IPS-20b (cell line): ENCODE measurements at regions not wholly inside any gene's neighbourhood (a gene's known extent, or its start where the extent isn't known, plus 50 kb on each side); places are given as distances from the start of the nearest gene placed in this dataset.

Experiments used
- H3K27ac ChIP-seq: one replicate; pipeline ENCODE4 v1.5.1; 2013; ENCODE audit warnings: low read length
- H3K27me3 ChIP-seq: 2 replicates; pipeline ENCODE4 v1.6.1; 2013; ENCODE audit warnings: mild to moderate bottlenecking, low read length, inconsistent platforms; ENCODE audit not compliant: insufficient read depth
- H3K36me3 ChIP-seq: 2 replicates; pipeline ENCODE4 v1.6.1; 2013; ENCODE audit warnings: low read depth, mild to moderate bottlenecking, inconsistent platforms, low read length, moderate library complexity; ENCODE audit not compliant: insufficient read depth
- H3K4me1 ChIP-seq: 2 replicates; pipeline ENCODE4 v1.6.1; 2013; ENCODE audit warnings: mild to moderate bottlenecking, control low read depth, inconsistent platforms, low read length, moderate library complexity; ENCODE audit not compliant: insufficient read depth
- H3K4me3 ChIP-seq: 2 replicates; pipeline ENCODE4 v1.5.1; 2013; ENCODE audit warnings: mild to moderate bottlenecking, low read length, inconsistent platforms
- H3K9ac ChIP-seq: 2 replicates; pipeline ENCODE4 v1.6.1; 2013; ENCODE audit warnings: low read depth, mild to moderate bottlenecking, inconsistent platforms, low read length, moderate library complexity
- H3K9me3 ChIP-seq: 2 replicates; pipeline ENCODE4 v1.6.1; 2013; ENCODE audit warnings: mild to moderate bottlenecking, low read depth, low read length, inconsistent platforms; ENCODE audit not compliant: insufficient read depth

GRCh38 chr5:126099077-126099476 lies 324.1 kb upstream of the GRAMD2B start:
- Histone ChIP-seq H3K9ac (no peak overlapping the region), H3K27ac (no peak overlapping the region), H3K9me3 (no peaks in the 10 kb centered on the region; the same call in 1 of the 2 replicates), H3K36me3 (no peaks in the 10 kb centered on the region), H3K4me3 (no peak overlapping the region), H3K4me1 (no peaks in the 10 kb centered on the region), H3K27me3 (no peaks in the 10 kb centered on the region)

DNA sequence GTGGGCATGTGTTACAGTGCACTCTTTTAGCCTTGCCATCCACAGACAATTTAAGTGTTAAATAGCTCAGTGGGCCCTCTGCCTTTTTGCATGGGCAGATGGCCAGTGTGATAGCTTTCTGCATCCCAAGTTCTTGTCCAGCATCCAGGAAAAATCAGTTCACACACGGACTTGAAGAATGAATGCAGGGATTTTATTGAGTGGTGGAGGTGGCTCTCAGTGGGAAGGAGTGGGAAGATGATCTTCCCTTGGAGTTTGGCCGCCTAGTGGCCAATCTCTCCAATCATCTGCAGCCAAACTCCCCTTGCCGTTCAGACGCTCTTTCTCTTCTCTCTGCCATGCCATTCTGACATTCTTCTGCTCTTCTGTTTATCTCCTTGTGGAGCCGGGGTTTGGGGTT lies 322.4 kb upstream of the GRAMD2B start:
- Histone ChIP-seq H3K4me1 (no peaks in the 10 kb centered on the region), H3K9ac (no peak overlapping the region), H3K27ac (no peak overlapping the region), H3K36me3 (no peaks in the 10 kb centered on the region), H3K9me3 (no peaks in the 10 kb centered on the region; the same call in 1 of the 2 replicates), H3K27me3 (no peaks in the 10 kb centered on the region), H3K4me3 (no peak overlapping the region)

GRCh38 chr5:126101901-126102300 lies 321.3 kb upstream of the GRAMD2B start:
- Histone ChIP-seq H3K27me3 (no peaks in the 10 kb centered on the region), H3K9me3 (no peaks in the 10 kb centered on the region; the same call in 1 of the 2 replicates), H3K4me3 (no peak overlapping the region), H3K4me1 (no peaks in the 10 kb centered on the region), H3K27ac (no peak overlapping the region), H3K36me3 (no peaks in the 10 kb centered on the region), H3K9ac (no peak overlapping the region)

- H3K36me3 ChIP-seq, result no peaks in the 10 kb centered on the region
- H3K4me1 ChIP-seq, result no peaks in the 10 kb centered on the region
- H3K27me3 ChIP-seq, result no peaks in the 10 kb centered on the region
- H3K4me3 ChIP-seq, result no peak overlapping the region
- H3K27ac ChIP-seq, result no peak overlapping the region
- no peaks in the 10 kb centered on the region for H3K9me3 ChIP-seq
- H3K9ac ChIP-seq, result no peak overlapping the region
Observed at GRCh38 chr5:126103050-126103449, 320.2 kb upstream of the GRAMD2B start.

DNA sequence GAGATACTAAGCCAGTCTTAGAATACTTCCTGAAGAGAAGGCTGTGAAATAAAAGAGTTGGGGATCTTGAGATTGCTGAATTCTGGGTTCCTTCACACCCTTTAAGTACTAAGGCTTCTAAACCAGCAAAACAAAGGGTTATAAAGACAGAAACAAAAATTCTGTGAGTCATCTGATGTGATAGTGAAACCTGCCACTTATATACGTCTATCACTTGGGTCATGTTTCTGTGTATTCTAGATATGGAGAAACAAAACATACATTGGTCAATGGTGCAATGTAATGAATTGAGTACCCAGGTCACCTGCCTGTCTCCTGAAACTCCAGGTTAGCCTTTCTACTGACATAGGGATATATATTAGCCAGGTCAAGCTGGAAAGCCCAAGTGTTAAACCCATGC lies 319.3 kb upstream of the GRAMD2B start:
- Histone ChIP-seq H3K4me3 (no peak overlapping the region), H3K36me3 (no peaks in the 10 kb centered on the region), H3K4me1 (peaks cover 4% of the 10 kb centered on the region; the same call in 1 of the 2 replicates), H3K9me3 (no peaks in the 10 kb centered on the region), H3K27me3 (no peaks in the 10 kb centered on the region), H3K27ac (no peak overlapping the region), H3K9ac (no peak overlapping the region)

DNA sequence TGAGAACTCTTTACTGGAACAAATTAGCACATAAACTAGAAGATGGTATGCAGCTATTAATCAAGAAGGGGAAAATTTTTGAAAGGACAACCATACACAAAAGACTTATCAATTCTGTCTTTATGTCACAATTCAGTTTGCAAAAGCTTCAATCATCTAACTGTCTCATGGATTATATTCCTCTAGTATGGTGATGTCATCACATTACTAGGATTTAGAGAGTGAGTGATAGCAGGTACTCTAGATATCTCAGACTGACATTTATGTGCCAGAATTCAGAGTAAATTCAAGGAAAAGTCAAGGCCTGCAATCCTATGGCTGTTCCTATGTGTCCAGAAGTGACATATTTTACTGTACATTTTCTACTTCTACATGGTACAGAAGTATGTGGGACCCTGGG lies 318.9 kb upstream of the GRAMD2B start:
- H3K4me1 ChIP-seq, result peaks cover 7% of the 10 kb centered on the region; the same call in 1 of the 2 replicates
- no peak overlapping the region for H3K27ac ChIP-seq

GRCh38 chr5:126104951-126105350 lies 318.3 kb upstream of the GRAMD2B start:
- no peaks in the 10 kb centered on the region for H3K9me3 ChIP-seq
- no peak overlapping the region for H3K9ac ChIP-seq
- H3K4me3 ChIP-seq, result no peak overlapping the region
- no peak overlapping the region for H3K27ac ChIP-seq
- peaks cover 11% of the 10 kb centered on the region; the same call in 1 of the 2 replicates for H3K4me1 ChIP-seq
- H3K27me3 ChIP-seq, result no peaks in the 10 kb centered on the region
- H3K36me3 ChIP-seq, result no peaks in the 10 kb centered on the region

More for the DNA sequence above, 318.9 kb upstream of the GRAMD2B start:
- Histone ChIP-seq H3K9me3 (no peaks in the 10 kb centered on the region), H3K36me3 (no peaks in the 10 kb centered on the region), H3K9ac (no peak overlapping the region), H3K4me3 (no peak overlapping the region), H3K27me3 (no peaks in the 10 kb centered on the region)

GRCh38 chr5:126106029-126106428 lies 317.2 kb upstream of the GRAMD2B start:
- H3K4me1 ChIP-seq, result peaks cover 14% of the 10 kb centered on the region; the same call in 1 of the 2 replicates
- no peak overlapping the region for H3K4me3 ChIP-seq
- H3K9ac ChIP-seq, result no peak overlapping the region
- H3K27ac ChIP-seq, result no peak overlapping the region
- no peaks in the 10 kb centered on the region for H3K27me3 ChIP-seq
- no peaks in the 10 kb centered on the region for H3K36me3 ChIP-seq
- no peaks in the 10 kb centered on the region for H3K9me3 ChIP-seq

GRCh38 chr5:126107381-126107780 lies 315.8 kb upstream of the GRAMD2B start:
- Histone ChIP-seq H3K4me3 (no peak overlapping the region), H3K9ac (no peak overlapping the region)

DNA sequence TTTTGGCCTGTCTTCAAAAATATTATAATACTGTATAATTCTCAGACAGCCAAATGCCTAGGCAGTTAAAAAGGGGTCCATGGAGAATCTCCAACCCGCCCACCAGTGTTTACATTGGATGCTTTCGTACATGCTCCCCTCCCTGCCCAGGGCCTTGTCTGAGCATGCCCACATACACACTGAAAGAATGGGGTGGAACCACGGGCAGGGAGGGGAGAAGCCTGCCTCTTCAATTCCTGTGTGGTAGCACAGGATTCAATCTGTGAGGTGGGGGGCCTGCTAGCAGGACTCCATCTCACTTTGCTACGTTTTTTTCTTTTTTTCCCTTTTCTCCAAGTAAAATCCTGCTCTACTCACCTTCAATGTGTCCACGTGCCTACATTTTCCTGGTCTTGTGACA lies 314.7 kb upstream of the GRAMD2B start:
- H3K4me1 ChIP-seq, result peaks cover 14% of the 10 kb centered on the region; the same call in 1 of the 2 replicates
- no peaks in the 10 kb centered on the region for H3K27me3 ChIP-seq
- no peak overlapping the region for H3K4me3 ChIP-seq
- H3K36me3 ChIP-seq, result no peaks in the 10 kb centered on the region
- no peak overlapping the region for H3K9ac ChIP-seq
- H3K9me3 ChIP-seq, result peaks cover 11% of the 10 kb centered on the region; the same call in 1 of the 2 replicates
- no peak overlapping the region for H3K27ac ChIP-seq

More at GRCh38 chr5:126107381-126107780, 315.8 kb upstream of the GRAMD2B start:
- peaks cover 14% of the 10 kb centered on the region; the same call in 1 of the 2 replicates for H3K4me1 ChIP-seq
- H3K9me3 ChIP-seq, result peaks cover 4% of the 10 kb centered on the region; the same call in 1 of the 2 replicates
- H3K27ac ChIP-seq, result no peak overlapping the region
- H3K36me3 ChIP-seq, result no peaks in the 10 kb centered on the region
- H3K27me3 ChIP-seq, result no peaks in the 10 kb centered on the region

DNA sequence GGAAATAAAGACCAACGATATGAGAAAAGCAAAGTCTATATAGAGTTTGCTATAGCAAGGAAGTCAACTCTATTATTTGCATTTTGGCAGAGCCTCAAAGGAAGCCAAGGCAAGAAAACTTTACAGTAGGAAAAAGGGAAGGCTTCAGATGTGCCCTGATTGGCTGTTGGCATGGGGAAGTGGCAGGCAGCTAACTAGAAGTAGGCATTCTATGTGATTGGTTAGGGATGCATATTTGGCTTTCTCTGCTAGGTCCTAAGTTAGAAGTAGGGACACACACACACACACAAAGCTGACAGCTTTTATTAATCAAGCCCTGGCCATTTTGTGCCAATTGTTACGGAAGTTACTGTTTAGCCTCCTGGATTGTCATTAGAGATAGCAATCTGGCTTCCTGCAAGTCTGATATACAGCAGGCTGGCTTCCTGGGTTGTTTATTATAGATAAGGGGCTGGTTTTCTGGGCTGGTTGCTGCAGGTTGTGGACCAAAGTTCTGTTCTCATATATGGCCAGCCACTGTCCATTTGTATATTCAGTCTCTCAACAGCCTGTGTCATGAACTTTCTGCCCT lies 308.1 kb upstream of the GRAMD2B start:
- H3K9me3 ChIP-seq, result peaks cover 11% of the 10 kb centered on the region; the same call in 1 of the 2 replicates
- H3K36me3 ChIP-seq, result no peaks in the 10 kb centered on the region
- no peak overlapping the region for H3K27ac ChIP-seq
- H3K27me3 ChIP-seq, result no peaks in the 10 kb centered on the region
- H3K4me3 ChIP-seq, result no peak overlapping the region
- peaks cover 2% of the 10 kb centered on the region; the same call in 1 of the 2 replicates for H3K4me1 ChIP-seq
- H3K9ac ChIP-seq, result no peak overlapping the region

DNA sequence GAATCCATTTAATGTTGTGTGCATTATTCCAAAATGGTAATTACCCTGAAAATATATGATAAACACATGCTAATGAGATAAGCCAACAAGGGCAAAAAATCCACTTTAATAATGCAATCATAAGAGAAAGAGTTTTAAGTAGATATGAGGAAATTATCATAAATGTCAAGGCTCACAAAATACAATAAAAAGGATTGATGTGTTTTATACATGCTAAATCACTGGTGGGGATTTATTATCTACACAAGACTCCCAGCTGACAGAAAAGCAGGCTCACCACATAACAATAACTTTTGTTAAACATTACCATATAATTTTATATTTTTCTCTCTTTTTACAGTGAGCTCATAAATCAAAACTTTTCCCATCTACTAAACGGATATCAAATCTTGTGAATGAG lies 306.2 kb upstream of the GRAMD2B start:
- Histone ChIP-seq H3K9me3 (peaks cover 8% of the 10 kb centered on the region; the same call in 1 of the 2 replicates), H3K36me3 (no peaks in the 10 kb centered on the region), H3K9ac (no peak overlapping the region), H3K27me3 (no peaks in the 10 kb centered on the region), H3K4me3 (no peak overlapping the region), H3K4me1 (no peaks in the 10 kb centered on the region), H3K27ac (no peak overlapping the region)
